HepG2 (cell line): ENCODE measurements at regions not wholly inside any gene's neighbourhood (a gene's known extent, or its start where the extent isn't known, plus 50 kb on each side); places are given as distances from the start of the nearest gene placed in this dataset.
A peak's percentile ranks its signal among the peaks of the same experiment; 100 is the strongest.

Experiments used
- ATAC-seq: fragments of 200-7000 bp; cut with Tn5 transposase; 3 replicates; pipeline ENCODE4 v1.9.1; 2020; ENCODE audit warnings: mild to moderate bottlenecking, moderate library complexity
- BruUV-seq: library from RNA; stranded (reverse); fragments of 400-500 nt; replicated peaks from 2 replicates; lab custom pipeline; 2021; lab: Mats Ljungman, UMichigan
- CTCF ChIA-PET: fragments of 300-600 bp; formaldehyde crosslinking; extraction: SDS; loops from one replicate; lab custom pipeline; 2021; ENCODE audit warnings: low total read pairs, inconsistent platforms, low intra/inter-chr PET ratio; lab: Yijun Ruan, JAX
- POLR2A ChIA-PET: fragments of 350-600 bp; sonication (Branson Sonifier 250); formaldehyde crosslinking; loops from one replicate; lab custom pipeline; 2020; ENCODE audit warnings: antibody characterized with exemption, inconsistent platforms; lab: Yijun Ruan, JAX
- DNase-seq: peaks from one replicate; pipeline ENCODE4 v3.0.0-alpha.2; 2015; ENCODE audit warnings: low spot score
- FAIRE-seq: peaks from 3 replicates; lab custom pipeline; 2011; peaks lifted over from hg19 to GRCh38; lab: Jason Lieb, UNC
- H2AFZ ChIP-seq: one replicate; pipeline ENCODE4 v1.6.1; 2011; ENCODE audit warnings: low read length, inconsistent platforms
- H3K27ac ChIP-seq: fragments of 300-600 bp; 3 replicates; pipeline ENCODE4 v1.8.0; 2011; ENCODE audit warnings: mixed run types, mild to moderate bottlenecking, mixed read lengths, low read length, inconsistent platforms; ENCODE audit not compliant: insufficient read depth; ENCODE audit errors: extremely low read length
- H3K27me3 ChIP-seq, 2 experiments: fragments of 200-600 bp in 1 of 2; 2 replicates in 1 of 2; 3 replicates in 1 of 2; pipeline versions ENCODE4 v1.6.0 to v1.8.0; 2011; ENCODE audit warnings: low read length in 2 of 2, mild to moderate bottlenecking in 2 of 2, moderate library complexity in 2 of 2, inconsistent platforms in 1 of 2; ENCODE audit not compliant: insufficient read depth in 2 of 2, control insufficient read depth in 1 of 2
- H3K36me3 ChIP-seq, 2 experiments: fragments of 200-600 bp in 1 of 2; replicated peaks in 1 of 2; 2 replicates in 1 of 2; 3 replicates in 1 of 2; pipeline versions ENCODE4 v1.5.1 to v1.8.0; 2011; ENCODE audit warnings: low read length in 2 of 2, inconsistent platforms in 1 of 2; ENCODE audit not compliant: insufficient read depth in 2 of 2, control insufficient read depth in 1 of 2
- H3K4me1 ChIP-seq: 2 replicates; pipeline ENCODE4 v1.5.1; 2012; ENCODE audit warnings: low read length, inconsistent platforms; ENCODE audit not compliant: insufficient read depth
- H3K4me2 ChIP-seq: 2 replicates; pipeline ENCODE4 v1.6.0; 2011; ENCODE audit warnings: low read depth, low read length, inconsistent platforms
- H3K4me3 ChIP-seq, 3 experiments: fragments of 200-600 bp in 1 of 3; sonication (generic), shearing (Covaris generic) in 1 of 3; replicated peaks in 1 of 3; 2 replicates each; pipeline ENCODE4 v1.5.1; 2011 to 2016; ENCODE audit warnings: low read length in 3 of 3, inconsistent platforms in 2 of 3, low read depth in 2 of 3, mild to moderate bottlenecking in 2 of 3, control low read depth in 1 of 3, mixed read lengths in 1 of 3; ENCODE audit not compliant: insufficient read depth in 1 of 3
- H3K79me2 ChIP-seq: one replicate; pipeline ENCODE4 v1.6.1; 2011; ENCODE audit warnings: low read length, inconsistent platforms; ENCODE audit not compliant: insufficient read depth
- H3K9ac ChIP-seq: 2 replicates; pipeline ENCODE4 v1.6.0; 2011; ENCODE audit warnings: mild to moderate bottlenecking, low read depth, low read length, inconsistent platforms; ENCODE audit not compliant: insufficient read depth
- H3K9me3 ChIP-seq: 2 replicates; pipeline ENCODE4 v1.5.1; 2012; ENCODE audit warnings: mild to moderate bottlenecking, low read length
- H4K20me1 ChIP-seq: 2 replicates; pipeline ENCODE4 v1.6.0; 2011; ENCODE audit warnings: inconsistent platforms, mild to moderate bottlenecking, low read length, moderate library complexity; ENCODE audit not compliant: insufficient read depth
- KDM4B ChIP-seq: sonication (generic); formaldehyde crosslinking; IDR thresholded peaks from 2 replicates; pipeline ENCODE4 v1.4.0; 2020; ENCODE audit warnings: missing genetic modification reagents
- REXO4 ChIP-seq: sonication (generic); formaldehyde crosslinking; IDR thresholded peaks from 2 replicates; pipeline ENCODE4 v1.8.0; 2022; ENCODE audit warnings: missing genetic modification reagents, mild to moderate bottlenecking, borderline replicate concordance
- SP2 ChIP-seq: sonication (generic); formaldehyde crosslinking; IDR thresholded peaks from 2 replicates; pipeline ENCODE4 v1.5.1; 2020; ENCODE audit warnings: mild to moderate bottlenecking, missing genetic modification reagents
- TCF7L2 ChIP-seq: IDR thresholded peaks from 2 replicates; pipeline ENCODE4 v1.6.1; 2011; ENCODE audit warnings: mild to moderate bottlenecking, low read depth, low read length, moderate library complexity
- ZNF235 ChIP-seq: sonication (generic); formaldehyde crosslinking; IDR thresholded peaks from 2 replicates; pipeline ENCODE4 v1.8.1; 2023; ENCODE audit warnings: mild to moderate bottlenecking, missing genetic modification reagents, borderline replicate concordance
- WGBS: methylation state at CpG from one replicate; pipeline ENCODE4 v1.1.6; 2017; ENCODE audit warnings: low lambda C conversion rate; 5-methylcytosine and 5-hydroxymethylcytosine counted together
- in situ Hi-C: cut with HindIII; loops from 2 replicates; pipeline ENCODE4 v1.10.0; 2017; ENCODE audit warnings: low pct_unique_long_range_greater_than_20kb; ENCODE audit not compliant: extremely low pct_ligation_motif_present
- intact Hi-C: fragments of 100-400 bp; cut with micrococcal nuclease; formaldehyde crosslinking; loops from one replicate; pipeline ENCODE4 v1.10.0; 2022; ENCODE audit not compliant: unreplicated experiment
- TF ChIP-seq, protein P1 (sequence below): sonication (generic); formaldehyde crosslinking; IDR thresholded peaks from 2 replicates; pipeline ENCODE4 v1.5.0; 2020; ENCODE audit warnings: mild to moderate bottlenecking, low read depth, missing genetic modification reagents, borderline replicate concordance
- TF ChIP-seq, protein P2 (sequence below), 2 experiments: fragments of 450-650 bp in 1 of 2; sonication (generic) in 1 of 2; formaldehyde crosslinking in 1 of 2; IDR thresholded peaks; 2 replicates each; pipeline versions ENCODE4 v1.6.1 to v1.8.0; 2016 to 2022; ENCODE audit warnings: antibody characterized with exemption in 1 of 2, mild to moderate bottlenecking in 1 of 2, missing genetic modification reagents in 1 of 2

DNA sequence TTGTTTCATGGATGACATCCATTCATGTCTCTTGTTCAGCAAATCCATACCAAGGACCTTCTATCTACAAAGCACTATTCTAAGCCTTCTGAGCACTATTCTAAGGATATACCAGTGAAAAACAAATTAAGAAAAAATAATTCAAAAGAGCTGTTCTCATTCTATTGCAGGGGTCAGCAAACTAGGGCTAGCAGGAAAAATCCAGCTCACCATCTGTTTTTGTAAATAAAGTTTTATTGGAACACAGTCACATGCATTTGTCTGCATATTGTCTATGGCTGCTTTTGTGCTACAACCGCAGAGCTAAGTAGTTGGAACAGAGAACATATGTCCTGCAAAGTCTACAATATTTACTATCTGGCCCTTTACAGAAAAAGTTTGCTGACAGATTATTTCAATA lies 222.7 kb upstream of the DYNLRB2 start:
- H3K9me3 ChIP-seq, result no peaks in the 10 kb centered on the region
- H3K36me3 ChIP-seq, result no peaks in the 10 kb centered on the region
- ChIA-PET POLR2A (interaction anchor here (1.4 to 1.5 kb wide), 2 partner anchors 52 to 54 kb away, joined by 3 read pairs; no protein-coding TSS in a partner anchor), CTCF (no interaction called here)
- in situ Hi-C loops, result no loop called here
- H3K27me3 ChIP-seq, result 0 out of 5 replicates have a peak, but pooled peaks cover 0 to 3% of the 10 kb centered on the region in 2 experiments
- DNase-seq (no peak), ATAC-seq (no peak), FAIRE-seq (no peak)
- BruUV-seq, result no TSS peak
- intact Hi-C loops, result loop anchor here (1.0 kb wide), 1 partner anchor 321 kb away; no protein-coding TSS in a partner anchor
- no peaks in the 10 kb centered on the region for H3K4me1 ChIP-seq
- H4K20me1 ChIP-seq, result no peaks in the 10 kb centered on the region
- H3K4me3 ChIP-seq, result no peak overlapping the region
- no peak overlapping the region for H3K27ac ChIP-seq
- H3K79me2 ChIP-seq, result no peaks in the 10 kb centered on the region
- H3K4me2 ChIP-seq, result no peak overlapping the region
- no peak overlapping the region for H3K9ac ChIP-seq
- H2AFZ ChIP-seq, result no peak overlapping the region
- 86% methylated on average over 1 of the region's 1 CpG for WGBS
- TF ChIP-seq, protein P1, sequence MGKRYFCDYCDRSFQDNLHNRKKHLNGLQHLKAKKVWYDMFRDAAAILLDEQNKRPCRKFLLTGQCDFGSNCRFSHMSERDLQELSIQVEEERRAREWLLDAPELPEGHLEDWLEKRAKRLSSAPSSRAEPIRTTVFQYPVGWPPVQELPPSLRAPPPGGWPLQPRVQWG, result no peak
- TF ChIP-seq KDM4B (CRISPR knock-in tag) (no peak), SP2 (no peak), REXO4 (no peak), TCF7L2 (no peak), ZNF235 (no peak)
- TF ChIP-seq, protein P2, sequence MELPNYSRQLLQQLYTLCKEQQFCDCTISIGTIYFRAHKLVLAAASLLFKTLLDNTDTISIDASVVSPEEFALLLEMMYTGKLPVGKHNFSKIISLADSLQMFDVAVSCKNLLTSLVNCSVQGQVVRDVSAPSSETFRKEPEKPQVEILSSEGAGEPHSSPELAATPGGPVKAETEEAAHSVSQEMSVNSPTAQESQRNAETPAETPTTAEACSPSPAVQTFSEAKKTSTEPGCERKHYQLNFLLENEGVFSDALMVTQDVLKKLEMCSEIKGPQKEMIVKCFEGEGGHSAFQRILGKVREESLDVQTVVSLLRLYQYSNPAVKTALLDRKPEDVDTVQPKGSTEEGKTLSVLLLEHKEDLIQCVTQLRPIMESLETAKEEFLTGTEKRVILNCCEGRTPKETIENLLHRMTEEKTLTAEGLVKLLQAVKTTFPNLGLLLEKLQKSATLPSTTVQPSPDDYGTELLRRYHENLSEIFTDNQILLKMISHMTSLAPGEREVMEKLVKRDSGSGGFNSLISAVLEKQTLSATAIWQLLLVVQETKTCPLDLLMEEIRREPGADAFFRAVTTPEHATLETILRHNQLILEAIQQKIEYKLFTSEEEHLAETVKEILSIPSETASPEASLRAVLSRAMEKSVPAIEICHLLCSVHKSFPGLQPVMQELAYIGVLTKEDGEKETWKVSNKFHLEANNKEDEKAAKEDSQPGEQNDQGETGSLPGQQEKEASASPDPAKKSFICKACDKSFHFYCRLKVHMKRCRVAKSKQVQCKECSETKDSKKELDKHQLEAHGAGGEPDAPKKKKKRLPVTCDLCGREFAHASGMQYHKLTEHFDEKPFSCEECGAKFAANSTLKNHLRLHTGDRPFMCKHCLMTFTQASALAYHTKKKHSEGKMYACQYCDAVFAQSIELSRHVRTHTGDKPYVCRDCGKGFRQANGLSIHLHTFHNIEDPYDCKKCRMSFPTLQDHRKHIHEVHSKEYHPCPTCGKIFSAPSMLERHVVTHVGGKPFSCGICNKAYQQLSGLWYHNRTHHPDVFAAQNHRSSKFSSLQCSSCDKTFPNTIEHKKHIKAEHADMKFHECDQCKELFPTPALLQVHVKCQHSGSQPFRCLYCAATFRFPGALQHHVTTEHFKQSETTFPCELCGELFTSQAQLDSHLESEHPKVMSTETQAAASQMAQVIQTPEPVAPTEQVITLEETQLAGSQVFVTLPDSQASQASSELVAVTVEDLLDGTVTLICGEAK (IDR thresholded peaks at IDR 0.05), result no peak
- TF ChIP-seq, protein P2 (CRISPR knock-in tag; IDR thresholded peaks at IDR 0.05), result peak; percentile 56; the same call in 1 of the 2 replicates
